GM12878 (cell line): ENCODE measurements at regions not wholly inside any gene's neighbourhood (a gene's known extent, or its start where the extent isn't known, plus 50 kb on each side); places are given as distances from the start of the nearest gene placed in this dataset.

Experiments used
- ATAC-seq: fragments of 200-7000 bp; cut with Tn5 transposase; 3 replicates; pipeline ENCODE4 v1.9.1; 2020; ENCODE audit warnings: mild to moderate bottlenecking, moderate library complexity
- BruUV-seq: library from RNA; stranded (reverse); fragments of 400-500 nt; replicated peaks from 2 replicates; lab custom pipeline; 2021; lab: Mats Ljungman, UMichigan
- CTCF ChIA-PET: fragments of 300-600 bp; sonication (Branson Sonifier 250); formaldehyde crosslinking; extraction: SDS; loops from one replicate; lab custom pipeline; 2021; ENCODE audit warnings: inconsistent platforms; lab: Yijun Ruan, JAX
- POLR2A ChIA-PET: fragments of 350-600 bp; formaldehyde crosslinking; extraction: SDS; loops from one replicate; lab custom pipeline; 2021; ENCODE audit warnings: inconsistent platforms; lab: Charles Lee
- RAD21 ChIA-PET: fragments of 300-600 bp; sonication (Branson Sonifier 250); formaldehyde crosslinking; loops from one replicate; lab custom pipeline; 2023; ENCODE audit warnings: antibody characterized with exemption; ENCODE audit not compliant: unreplicated experiment; lab: Charles Lee
- SMC1A ChIA-PET: fragments of 300-600 bp; sonication (Branson Sonifier 250); formaldehyde crosslinking; loops from one replicate; lab custom pipeline; 2023; ENCODE audit not compliant: unreplicated experiment, uncharacterized antibody; lab: Charles Lee
- DNase-seq: peaks from one replicate; pipeline ENCODE4 v3.0.0-alpha.2; 2011; ENCODE audit warnings: low read depth, low spot score
- FAIRE-seq: peaks from 3 replicates; lab custom pipeline; 2011; peaks lifted over from hg19 to GRCh38; lab: Jason Lieb, UNC
- H2AFZ ChIP-seq: 2 replicates; pipeline ENCODE4 v1.6.0; 2011; ENCODE audit warnings: low read depth, low read length, control low read depth; ENCODE audit not compliant: control insufficient read depth
- H3K27ac ChIP-seq: 2 replicates; pipeline ENCODE4 v1.5.1; 2011; ENCODE audit warnings: control low read depth; ENCODE audit not compliant: control insufficient read depth, insufficient read depth
- H3K27me3 ChIP-seq, 2 experiments: replicated peaks in 1 of 2; 2 replicates each; pipeline versions ENCODE4 v1.6.0 to v1.6.1; 2011; ENCODE audit warnings: low read length in 1 of 2; ENCODE audit not compliant: control insufficient read depth in 2 of 2, insufficient read depth in 2 of 2
- H3K36me3 ChIP-seq, 2 experiments: 2 replicates each; pipeline ENCODE4 v1.5.1; 2011; ENCODE audit warnings: low read length in 1 of 2; ENCODE audit not compliant: control insufficient read depth in 2 of 2, insufficient read depth in 2 of 2
- H3K4me1 ChIP-seq: 2 replicates; pipeline ENCODE4 v1.6.1; 2011; ENCODE audit warnings: mild to moderate bottlenecking, low read length, moderate library complexity, mixed read lengths; ENCODE audit not compliant: control insufficient read depth, insufficient read depth
- H3K4me2 ChIP-seq: 2 replicates; pipeline ENCODE4 v1.6.0; 2011; ENCODE audit warnings: control low read depth; ENCODE audit not compliant: control insufficient read depth, insufficient read depth
- H3K4me3 ChIP-seq: fragments of 200-600 bp; sonication (generic); 2 replicates; pipeline ENCODE4 v1.5.1; 2016
- H3K79me2 ChIP-seq: 2 replicates; pipeline ENCODE4 v1.6.0; 2011; ENCODE audit warnings: low read length; ENCODE audit not compliant: control insufficient read depth, insufficient read depth
- H3K9ac ChIP-seq: 2 replicates; pipeline ENCODE4 v1.8.0; 2011; ENCODE audit warnings: low read length, control low read depth, mixed read lengths; ENCODE audit not compliant: control insufficient read depth, insufficient read depth
- H3K9me3 ChIP-seq: replicated peaks from 3 replicates; pipeline ENCODE4 v1.5.1; 2011; ENCODE audit warnings: mild to moderate bottlenecking, low read length; ENCODE audit not compliant: control insufficient read depth, insufficient read depth
- H4K20me1 ChIP-seq: 2 replicates; pipeline ENCODE4 v1.6.0; 2011; ENCODE audit not compliant: control insufficient read depth, insufficient read depth
- GABPA ChIP-seq: IDR thresholded peaks from 2 replicates; pipeline ENCODE4 v1.6.1; 2014; ENCODE audit warnings: antibody characterized with exemption, low read depth, mild to moderate bottlenecking, inconsistent platforms
- IRF3 ChIP-seq: fragments of 450-650 bp; IDR thresholded peaks from 2 replicates; pipeline ENCODE4 v1.6.1; 2014; ENCODE audit warnings: mild to moderate bottlenecking
- PAX5 ChIP-seq: IDR thresholded peaks from 2 replicates; pipeline ENCODE4 v1.6.1; 2011; ENCODE audit warnings: low read depth, low read length, borderline replicate concordance
- POLR2AphosphoS5 ChIP-seq: IDR thresholded peaks from 2 replicates; pipeline ENCODE4 v1.6.1; 2011; ENCODE audit warnings: mild to moderate bottlenecking, low read length, inconsistent platforms
- ZNF217 ChIP-seq: fragments of 450-650 bp; IDR thresholded peaks from 2 replicates; pipeline ENCODE4 v1.6.1; 2017; ENCODE audit warnings: antibody characterized with exemption, mild to moderate bottlenecking
- in situ Hi-C: fragments of 300-500 bp; cut with MboI; formaldehyde crosslinking; loops from 9 replicates; pipeline ENCODE4 v1.14.3; 2018; ENCODE audit warnings: mixed read lengths
- intact Hi-C: fragments of 100-400 bp; cut with micrococcal nuclease; formaldehyde crosslinking; loops from one replicate; pipeline ENCODE4 v1.14.2; 2022; ENCODE audit not compliant: unreplicated experiment
- TF ChIP-seq, protein P1 (sequence below): fragments of 150-350 bp; IDR thresholded peaks from 2 replicates; pipeline ENCODE4 v1.6.1; 2014; ENCODE audit warnings: mild to moderate bottlenecking, low read depth, low read length

DNA sequence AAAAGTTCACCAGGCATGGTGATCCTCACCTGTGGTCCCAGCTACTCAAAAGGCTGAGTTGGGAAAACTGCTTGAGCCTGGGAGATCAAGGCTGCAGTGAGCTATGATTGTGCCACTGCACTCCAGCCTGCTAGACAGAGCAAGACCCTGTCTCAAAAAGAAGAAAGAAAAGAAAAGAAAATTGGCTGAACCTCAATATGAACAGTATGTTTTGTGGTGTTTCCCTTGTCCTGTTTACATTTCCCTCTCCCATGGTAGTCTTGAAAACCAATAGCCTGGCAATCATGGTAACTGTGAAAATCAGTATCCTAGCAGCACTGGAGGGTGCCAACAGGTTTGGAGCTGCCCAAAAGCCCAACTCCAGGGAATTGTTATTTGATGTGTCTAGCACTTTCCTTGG, 174.1 kb upstream of the NR4A3 start:
- Histone ChIP-seq H4K20me1 (no peaks in the 10 kb centered on the region), H3K4me3 (no peak overlapping the region), H3K79me2 (no peaks in the 10 kb centered on the region), H2AFZ (no peak overlapping the region), H3K27me3 (no peaks in the 10 kb centered on the region), H3K4me2 (no peak overlapping the region)
- DNase-seq (no peak), ATAC-seq (no peak)
- CTCF ChIA-PET: no interaction called here
- intact Hi-C loops: no loop called here
- no peak for TF ChIP-seq PAX5
- TF ChIP-seq, protein P1, sequence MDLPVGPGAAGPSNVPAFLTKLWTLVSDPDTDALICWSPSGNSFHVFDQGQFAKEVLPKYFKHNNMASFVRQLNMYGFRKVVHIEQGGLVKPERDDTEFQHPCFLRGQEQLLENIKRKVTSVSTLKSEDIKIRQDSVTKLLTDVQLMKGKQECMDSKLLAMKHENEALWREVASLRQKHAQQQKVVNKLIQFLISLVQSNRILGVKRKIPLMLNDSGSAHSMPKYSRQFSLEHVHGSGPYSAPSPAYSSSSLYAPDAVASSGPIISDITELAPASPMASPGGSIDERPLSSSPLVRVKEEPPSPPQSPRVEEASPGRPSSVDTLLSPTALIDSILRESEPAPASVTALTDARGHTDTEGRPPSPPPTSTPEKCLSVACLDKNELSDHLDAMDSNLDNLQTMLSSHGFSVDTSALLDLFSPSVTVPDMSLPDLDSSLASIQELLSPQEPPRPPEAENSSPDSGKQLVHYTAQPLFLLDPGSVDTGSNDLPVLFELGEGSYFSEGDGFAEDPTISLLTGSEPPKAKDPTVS: no peak
- no peak for TF ChIP-seq GABPA
- TF ChIP-seq ZNF217: no peak
- no peak for TF ChIP-seq POLR2AphosphoS5
- no peak for TF ChIP-seq IRF3
- TF ChIP-seq, all 136 proteins: peak for 0
- POLR2A ChIA-PET: no interaction called here
- no peak for FAIRE-seq
- H3K36me3 ChIP-seq: no peaks in the 10 kb centered on the region
- no peak overlapping the region for H3K27ac ChIP-seq
- RAD21 ChIA-PET: no interaction called here
- no peaks in the 10 kb centered on the region for H3K9me3 ChIP-seq
- in situ Hi-C loops: no loop called here
- no TSS peak for BruUV-seq
- SMC1A ChIA-PET: interaction anchor here (0.6 kb wide), 1 partner anchor 12 kb away, joined by 3 read pairs; no protein-coding TSS in a partner anchor
- H3K4me1 ChIP-seq: no peaks in the 10 kb centered on the region
- H3K9ac ChIP-seq: no peak overlapping the region
